ENCODE measurements at regions not wholly inside any gene's neighbourhood (a gene's known extent, or its start where the extent isn't known, plus 50 kb on each side); places are given as distances from the start of the nearest gene placed in this dataset.
A peak's percentile ranks its signal among the peaks of the same experiment; 100 is the strongest.
"Not testable (repeated sequence)": the region's sequence is repeated elsewhere in the genome, so short reads cannot be mapped to it uniquely, and the experiment has no call there.

GRCh38 chr12:116670859-116671258 is 67.0 kb downstream of the SPRING1 start:
- no peaks in the 10 kb centered on the region for H3K27me3 ChIP-seq
- no peak overlapping the region for H3K4me3 ChIP-seq
- H3K27ac ChIP-seq = no peak overlapping the region
- intact Hi-C loops (cut with DNase I; ENCODE audit: low total_unique reads) = no loop called here
- in situ Hi-C loops (cut with MboI; ENCODE audit: low sequenced_read_pairs in 4 of 4) = no loop called here
- DNase-seq (no peak), ATAC-seq (no peak)
- H3K4me1 ChIP-seq = peaks cover 0 to 5% of the 10 kb centered on the region in 2 donors
- TF ChIP-seq CTCF (IDR thresholded peaks at IDR 0.05 in 4 of 5, conservative IDR thresholded peaks at IDR 0.05 in 1 of 5) = no peak
- no peak for TF ChIP-seq POLR2A (IDR thresholded peaks at IDR 0.05)
- H3K9me3 ChIP-seq = no peaks in the 10 kb centered on the region
- no peaks in the 10 kb centered on the region for H3K36me3 ChIP-seq

GRCh38 chr12:116667752-116668151 is 70.1 kb downstream of the SPRING1 start:
- intact Hi-C loops (cut with DNase I; ENCODE audit: low total_unique reads) = no loop called here
- no peak overlapping the region for H3K27ac ChIP-seq
- no peak overlapping the region for H3K4me3 ChIP-seq
- H3K36me3 ChIP-seq = no peaks in the 10 kb centered on the region
- no peaks in the 10 kb centered on the region for H3K27me3 ChIP-seq
- ATAC-seq (no peak), DNase-seq (no peak)
- H3K4me1 ChIP-seq = peaks cover 0 to 15% of the 10 kb centered on the region in 2 donors
- TF ChIP-seq POLR2A (IDR thresholded peaks at IDR 0.05) (no peak), CTCF (IDR thresholded peaks at IDR 0.05 in 4 of 5, conservative IDR thresholded peaks at IDR 0.05 in 1 of 5) (no peak)
- in situ Hi-C loops (cut with MboI; ENCODE audit: low sequenced_read_pairs in 4 of 4) = no loop called here
- no peaks in the 10 kb centered on the region for H3K9me3 ChIP-seq

- H3K27me3 ChIP-seq; H3K4me3 ChIP-seq; H3K9me3 ChIP-seq; ATAC-seq; in situ Hi-C loops (cut with MboI; ENCODE audit: low sequenced_read_pairs in 4 of 4); H3K36me3 ChIP-seq; DNase-seq; intact Hi-C loops (cut with DNase I; ENCODE audit: low total_unique reads): not testable (repeated sequence)
- Histone ChIP-seq H3K4me1 (peaks cover 0 to 16% of the 10 kb centered on the region in 2 donors), H3K27ac (peak overlapping the region in 3 of 4 donors; percentile 22 to 64 (median 41))
Measured at GRCh38 chr12:116666829-116667228, 71.0 kb downstream of the SPRING1 start.

GRCh38 chr12:116666305-116666673 is 71.6 kb downstream of the SPRING1 start:
- no peak for DNase-seq

GRCh38 chr12:116665666-116666304 is 72.1 kb downstream of the SPRING1 start:
- peak overlapping the region; percentile 18 to 64 (median 32) for H3K27ac ChIP-seq
- DNase-seq (no peak), ATAC-seq (peak; percentile 30 to 60)
- H3K27me3 ChIP-seq = no peaks in the 10 kb centered on the region
- no peaks in the 10 kb centered on the region for H3K36me3 ChIP-seq
- intact Hi-C loops (cut with DNase I; ENCODE audit: low total_unique reads) = no loop called here
- H3K4me1 ChIP-seq = peaks cover 0 to 16% of the 10 kb centered on the region in 2 donors
- no peaks in the 10 kb centered on the region for H3K9me3 ChIP-seq
- H3K4me3 ChIP-seq = no peak overlapping the region
- TF ChIP-seq CTCF (IDR thresholded peaks at IDR 0.05 in 4 of 5, conservative IDR thresholded peaks at IDR 0.05 in 1 of 5) (no peak), POLR2A (IDR thresholded peaks at IDR 0.05) (no peak)
- in situ Hi-C loops (cut with MboI; ENCODE audit: low sequenced_read_pairs in 4 of 4) = no loop called here

More at GRCh38 chr12:116666305-116666673, 71.6 kb downstream of the SPRING1 start:
- no peak for ATAC-seq
- no peak overlapping the region for H3K4me3 ChIP-seq
- no peaks in the 10 kb centered on the region for H3K27me3 ChIP-seq
- intact Hi-C loops (cut with DNase I; ENCODE audit: low total_unique reads) = no loop called here
- H3K27ac ChIP-seq = peak overlapping the region; percentile 18 to 64 (median 32)
- H3K9me3 ChIP-seq = no peaks in the 10 kb centered on the region
- in situ Hi-C loops (cut with MboI; ENCODE audit: low sequenced_read_pairs in 4 of 4) = no loop called here
- no peaks in the 10 kb centered on the region for H3K36me3 ChIP-seq
- H3K4me1 ChIP-seq = peaks cover 0 to 16% of the 10 kb centered on the region in 2 donors
- TF ChIP-seq POLR2A (IDR thresholded peaks at IDR 0.05) (no peak), CTCF (IDR thresholded peaks at IDR 0.05 in 4 of 5, conservative IDR thresholded peaks at IDR 0.05 in 1 of 5) (no peak)
